ENCODE measurements at regions not wholly inside any gene's neighbourhood (a gene's known extent, or its start where the extent isn't known, plus 50 kb on each side); places are given as distances from the start of the nearest gene placed in this dataset.

DNA sequence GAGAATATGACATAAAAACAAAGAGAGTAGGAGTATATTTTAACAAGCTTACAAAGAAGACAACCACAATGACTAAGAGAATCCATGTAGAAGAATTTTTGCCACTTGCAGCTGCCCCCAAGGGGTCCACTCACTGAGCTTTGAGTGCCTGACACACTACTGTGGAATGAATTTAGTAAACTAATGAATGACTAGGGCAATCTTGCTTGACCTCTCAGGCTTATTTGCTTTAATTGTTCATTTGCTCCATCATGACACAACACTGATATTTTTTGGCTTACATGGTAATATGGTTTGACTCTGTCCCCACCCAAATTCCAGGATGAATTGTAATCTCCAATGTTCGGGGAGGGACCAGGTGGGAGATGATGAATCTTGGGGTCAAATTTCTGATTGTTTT lies 249.1 kb upstream of the FAR2 start:
- SMC1A ChIA-PET (ENCODE audit: uncharacterized antibody, unreplicated experiment), result no interaction called here
- CTCF ChIA-PET, result no interaction called here

More for the DNA sequence above, 249.1 kb upstream of the FAR2 start:
- no peak for DNase-seq (ENCODE audit: low read depth, low spot score)
- ChIA-PET POLR2A (no interaction called here), RAD21 (ENCODE audit: unreplicated experiment) (no interaction called here)
- H3K4me1 ChIP-seq (ENCODE audit: control insufficient read depth, insufficient read depth, low read length), result no peaks in the 10 kb centered on the region
- no peak for ATAC-seq
- H3K27ac ChIP-seq (ENCODE audit: control insufficient read depth, insufficient read depth), result no peak overlapping the region
- no peak overlapping the region for H2AFZ ChIP-seq (ENCODE audit: control insufficient read depth, low read depth, low read length)
- FAIRE-seq, result no peak
- H3K9me3 ChIP-seq (replicated peaks; ENCODE audit: control insufficient read depth, insufficient read depth, low read length), result no peaks in the 10 kb centered on the region
- H3K79me2 ChIP-seq (ENCODE audit: control insufficient read depth, insufficient read depth, low read length), result no peaks in the 10 kb centered on the region
- no TSS peak for BruUV-seq (replicated peaks)
- H3K4me2 ChIP-seq (ENCODE audit: control insufficient read depth, insufficient read depth), result no peak overlapping the region
- H3K9ac ChIP-seq (ENCODE audit: control insufficient read depth, insufficient read depth, low read length), result no peak overlapping the region
- TF ChIP-seq RAD51 (IDR thresholded peaks at IDR 0.05), result no peak
- no peak for TF ChIP-seq ATF7 (IDR thresholded peaks at IDR 0.05; ENCODE audit: low read depth)
- TF ChIP-seq ZNF274 (IDR thresholded peaks at IDR 0.05; ENCODE audit: insufficient read depth, insufficient read length), result no peak
- no peak for TF ChIP-seq ZNF24 (IDR thresholded peaks at IDR 0.05)
- TF ChIP-seq NFXL1 (IDR thresholded peaks at IDR 0.05; ENCODE audit: borderline replicate concordance), result no peak
- TF ChIP-seq, protein P1, sequence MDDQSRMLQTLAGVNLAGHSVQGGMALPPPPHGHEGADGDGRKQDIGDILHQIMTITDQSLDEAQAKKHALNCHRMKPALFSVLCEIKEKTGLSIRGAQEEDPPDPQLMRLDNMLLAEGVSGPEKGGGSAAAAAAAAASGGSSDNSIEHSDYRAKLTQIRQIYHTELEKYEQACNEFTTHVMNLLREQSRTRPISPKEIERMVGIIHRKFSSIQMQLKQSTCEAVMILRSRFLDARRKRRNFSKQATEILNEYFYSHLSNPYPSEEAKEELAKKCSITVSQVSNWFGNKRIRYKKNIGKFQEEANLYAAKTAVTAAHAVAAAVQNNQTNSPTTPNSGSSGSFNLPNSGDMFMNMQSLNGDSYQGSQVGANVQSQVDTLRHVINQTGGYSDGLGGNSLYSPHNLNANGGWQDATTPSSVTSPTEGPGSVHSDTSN (IDR thresholded peaks at IDR 0.05; ENCODE audit: insufficient replicate concordance, low read depth, low read length), result no peak
- TF ChIP-seq, protein P2, sequence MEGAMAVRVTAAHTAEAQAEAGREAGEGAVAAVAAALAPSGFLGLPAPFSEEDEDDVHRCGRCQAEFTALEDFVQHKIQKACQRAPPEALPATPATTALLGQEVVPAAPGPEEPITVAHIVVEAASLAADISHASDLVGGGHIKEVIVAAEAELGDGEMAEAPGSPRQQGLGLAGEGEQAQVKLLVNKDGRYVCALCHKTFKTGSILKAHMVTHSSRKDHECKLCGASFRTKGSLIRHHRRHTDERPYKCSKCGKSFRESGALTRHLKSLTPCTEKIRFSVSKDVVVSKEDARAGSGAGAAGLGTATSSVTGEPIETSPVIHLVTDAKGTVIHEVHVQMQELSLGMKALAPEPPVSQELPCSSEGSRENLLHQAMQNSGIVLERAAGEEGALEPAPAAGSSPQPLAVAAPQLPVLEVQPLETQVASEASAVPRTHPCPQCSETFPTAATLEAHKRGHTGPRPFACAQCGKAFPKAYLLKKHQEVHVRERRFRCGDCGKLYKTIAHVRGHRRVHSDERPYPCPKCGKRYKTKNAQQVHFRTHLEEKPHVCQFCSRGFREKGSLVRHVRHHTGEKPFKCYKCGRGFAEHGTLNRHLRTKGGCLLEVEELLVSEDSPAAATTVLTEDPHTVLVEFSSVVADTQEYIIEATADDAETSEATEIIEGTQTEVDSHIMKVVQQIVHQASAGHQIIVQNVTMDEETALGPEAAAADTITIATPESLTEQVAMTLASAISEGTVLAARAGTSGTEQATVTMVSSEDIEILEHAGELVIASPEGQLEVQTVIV (IDR thresholded peaks at IDR 0.05; ENCODE audit: borderline replicate concordance, partially characterized antibody), result no peak
- TF ChIP-seq, protein P3, sequence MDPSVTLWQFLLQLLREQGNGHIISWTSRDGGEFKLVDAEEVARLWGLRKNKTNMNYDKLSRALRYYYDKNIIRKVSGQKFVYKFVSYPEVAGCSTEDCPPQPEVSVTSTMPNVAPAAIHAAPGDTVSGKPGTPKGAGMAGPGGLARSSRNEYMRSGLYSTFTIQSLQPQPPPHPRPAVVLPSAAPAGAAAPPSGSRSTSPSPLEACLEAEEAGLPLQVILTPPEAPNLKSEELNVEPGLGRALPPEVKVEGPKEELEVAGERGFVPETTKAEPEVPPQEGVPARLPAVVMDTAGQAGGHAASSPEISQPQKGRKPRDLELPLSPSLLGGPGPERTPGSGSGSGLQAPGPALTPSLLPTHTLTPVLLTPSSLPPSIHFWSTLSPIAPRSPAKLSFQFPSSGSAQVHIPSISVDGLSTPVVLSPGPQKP (IDR thresholded peaks at IDR 0.05; ENCODE audit: low read depth, low read length), result no peak
- TF ChIP-seq, protein P4, sequence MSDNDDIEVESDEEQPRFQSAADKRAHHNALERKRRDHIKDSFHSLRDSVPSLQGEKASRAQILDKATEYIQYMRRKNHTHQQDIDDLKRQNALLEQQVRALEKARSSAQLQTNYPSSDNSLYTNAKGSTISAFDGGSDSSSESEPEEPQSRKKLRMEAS (IDR thresholded peaks at IDR 0.05; ENCODE audit: low read depth, low read length), result no peak
- TF ChIP-seq HDAC6 (IDR thresholded peaks at IDR 0.05; ENCODE audit: unreplicated experiment), result no peak
- 50% methylated on average over 1 of the region's 1 CpG for WGBS (ENCODE audit: insufficient coverage, insufficient replicate concordance, low lambda C conversion rate, missing lambda C conversion rate)
- H3K36me3 ChIP-seq (ENCODE audit: control insufficient read depth in 2 of 2, insufficient read depth in 2 of 2, low read length in 1 of 2), result no peaks in the 10 kb centered on the region
- no peaks in the 10 kb centered on the region for H3K27me3 ChIP-seq (replicated peaks in 1 of 2; ENCODE audit: control insufficient read depth in 2 of 2, insufficient read depth in 2 of 2, low read length in 1 of 2)
- H3K4me3 ChIP-seq, result no peak overlapping the region
- intact Hi-C loops (cut with micrococcal nuclease; ENCODE audit: unreplicated experiment) (no loop called here), in situ Hi-C loops (cut with MboI) (no loop called here)
- no peaks in the 10 kb centered on the region for H4K20me1 ChIP-seq (ENCODE audit: control insufficient read depth, insufficient read depth)
